CD4-positive, alpha-beta memory T cell (primary cell): ENCODE measurements at regions not wholly inside any gene's neighbourhood (a gene's known extent, or its start where the extent isn't known, plus 50 kb on each side); places are given as distances from the start of the nearest gene placed in this dataset.
"Not testable (repeated sequence)": the region's sequence is repeated elsewhere in the genome, so short reads cannot be mapped to it uniquely, and the experiment has no call there.

Source experiments
- CTCF ChIA-PET: fragments of 350-600 bp; sonication (Branson Sonifier 250); formaldehyde crosslinking; loops from one replicate; lab custom pipeline; 2021; ENCODE audit warnings: inconsistent platforms; ENCODE audit not compliant: partially characterized antibody; lab: Charles Lee
- POLR2A ChIA-PET: fragments of 350-600 bp; sonication (Branson Sonifier 250); formaldehyde crosslinking; loops from one replicate; lab custom pipeline; 2021; ENCODE audit not compliant: partially characterized antibody; lab: Charles Lee
- DNase-seq, 5 donors: peaks; one replicate each; pipeline versions ENCODE4 v3.0.0 to v3.0.0-alpha.2; 2020 to 2022; ENCODE audit warnings: mixed read lengths in 1 of 5
- H3K27ac ChIP-seq: one replicate; pipeline ENCODE4 v1.7.0; 2013; ENCODE audit warnings: low read depth, low read length
- H3K27me3 ChIP-seq: 2 replicates; pipeline ENCODE4 v1.7.0; 2013; ENCODE audit warnings: mild to moderate bottlenecking, low read length, moderate library complexity; ENCODE audit not compliant: insufficient read depth
- H3K36me3 ChIP-seq: 2 replicates; pipeline ENCODE4 v1.7.0; 2013; ENCODE audit warnings: mild to moderate bottlenecking, low read length, moderate library complexity; ENCODE audit not compliant: insufficient read depth
- H3K4me1 ChIP-seq: 2 replicates; pipeline ENCODE4 v1.7.0; 2013; ENCODE audit warnings: mild to moderate bottlenecking, low read length, moderate library complexity; ENCODE audit not compliant: insufficient read depth
- H3K4me3 ChIP-seq, 2 donors: one replicate each; pipeline ENCODE4 v1.7.0; 2013; ENCODE audit warnings: low read length in 2 of 2, mild to moderate bottlenecking in 1 of 2
- H3K9me3 ChIP-seq, 2 donors: one replicate each; pipeline ENCODE4 v1.7.0; 2013; ENCODE audit warnings: low read length in 2 of 2, control low read depth in 1 of 2; ENCODE audit not compliant: control insufficient read depth in 1 of 2
- H3K27ac Mint-ChIP-seq, 7 donors: one replicate each; pipeline ENCODE4 v1.8.0; 2020 to 2021; ENCODE audit warnings: mixed read lengths in 7 of 7, mild to moderate bottlenecking in 6 of 7, inconsistent platforms in 3 of 7, moderate library complexity in 3 of 7
- H3K27me3 Mint-ChIP-seq, 2 donors: one replicate each; pipeline ENCODE4 v1.8.0; 2020 to 2021; ENCODE audit warnings: mixed read lengths in 2 of 2
- H3K36me3 Mint-ChIP-seq, 2 donors: one replicate each; pipeline ENCODE4 v1.8.0; 2020 to 2021; ENCODE audit warnings: mixed read lengths in 2 of 2, inconsistent platforms in 1 of 2, mild to moderate bottlenecking in 1 of 2
- H3K4me1 Mint-ChIP-seq, 4 donors: one replicate each; pipeline ENCODE4 v1.8.0; 2020 to 2021; ENCODE audit warnings: mixed read lengths in 4 of 4, mild to moderate bottlenecking in 1 of 4
- H3K4me3 Mint-ChIP-seq, 8 donors: one replicate each; pipeline ENCODE4 v1.8.0; 2020 to 2021; ENCODE audit warnings: mixed read lengths in 8 of 8, mild to moderate bottlenecking in 7 of 8, moderate library complexity in 6 of 8, inconsistent platforms in 3 of 8
- H3K9me3 Mint-ChIP-seq, 8 donors: one replicate each; pipeline ENCODE4 v1.8.0; 2020 to 2021; ENCODE audit warnings: mixed read lengths in 8 of 8, mild to moderate bottlenecking in 5 of 8, inconsistent platforms in 3 of 8, moderate library complexity in 1 of 8
- intact Hi-C: fragments of 100-400 bp; cut with micrococcal nuclease; formaldehyde crosslinking; loops from one replicate; pipeline ENCODE4 v1.15.1; 2023

DNA sequence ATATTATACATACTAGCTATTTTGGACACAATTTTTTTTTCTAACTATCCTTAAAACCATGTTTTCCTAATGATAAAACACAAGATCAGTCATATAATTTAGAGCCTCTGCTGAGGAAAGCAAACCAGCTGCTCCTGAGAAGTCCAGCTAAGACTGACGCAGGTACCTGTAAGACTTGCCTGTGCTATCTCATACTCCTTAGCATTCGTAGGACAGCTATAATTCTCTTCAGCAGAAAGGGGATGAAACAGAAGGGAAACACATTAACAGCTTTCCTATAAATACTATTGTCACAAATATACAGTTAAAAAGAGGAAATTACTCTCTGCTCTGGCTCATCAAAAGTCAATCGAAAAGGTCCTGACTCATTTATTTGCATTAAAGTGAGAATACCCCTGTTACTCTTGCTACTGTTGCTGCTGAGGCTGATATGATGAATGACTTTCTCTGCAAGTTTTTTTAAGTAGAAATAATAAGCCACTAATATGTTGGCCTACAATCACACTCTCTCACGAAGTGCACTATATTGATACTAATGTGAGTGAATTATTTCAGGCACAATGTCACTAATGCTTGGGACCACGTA lies 757.1 kb downstream of the KCNT2 start:
- ChIA-PET CTCF (interaction anchor here (1.2 kb wide), 1 partner anchor 18 kb away, joined by 3 read pairs; no protein-coding TSS in a partner anchor), POLR2A (no interaction called here)
- Mint-ChIP-seq H3K9me3 (peaks cover 0 to 4% (median 0%) of the 10 kb centered on the region in 8 donors), H3K36me3 (no peaks in the 10 kb centered on the region), H3K27ac (no peak overlapping the region), H3K4me3 (no peak overlapping the region), H3K27me3 (no peaks in the 10 kb centered on the region), H3K4me1 (no peaks in the 10 kb centered on the region)
- no peak for DNase-seq
- Histone ChIP-seq H3K27me3 (no peaks in the 10 kb centered on the region), H3K27ac (no peak overlapping the region), H3K4me1 (no peaks in the 10 kb centered on the region), H3K9me3 (no peaks in the 10 kb centered on the region), H3K36me3 (no peaks in the 10 kb centered on the region), H3K4me3 (no peak overlapping the region)
- intact Hi-C loops, result no loop called here

DNA sequence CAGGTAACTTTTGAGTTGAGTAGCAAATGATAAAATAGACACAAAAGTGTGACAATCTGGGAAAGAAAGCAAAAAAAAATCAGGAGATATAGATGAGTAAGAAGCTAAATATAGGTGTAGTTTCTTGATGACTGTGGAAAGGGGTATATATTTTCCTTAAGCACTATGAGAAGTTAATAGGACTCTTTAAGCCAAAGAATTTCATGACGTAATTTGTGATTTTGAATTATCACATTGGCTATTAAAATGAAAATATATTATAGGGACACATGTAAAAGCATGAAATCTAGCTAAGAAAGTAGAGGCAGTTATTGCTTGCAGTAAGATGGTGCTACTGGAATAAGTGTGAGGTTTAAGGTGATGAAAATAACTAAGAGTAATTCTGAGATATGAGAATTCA lies 759.1 kb downstream of the KCNT2 start:
- H3K27ac ChIP-seq, result no peak overlapping the region
- H3K4me3 Mint-ChIP-seq, result no peak overlapping the region
- peaks cover 0 to 5% (median 0%) of the 10 kb centered on the region in 8 donors for H3K9me3 Mint-ChIP-seq
- no peaks in the 10 kb centered on the region for H3K27me3 Mint-ChIP-seq
- H3K27me3 ChIP-seq, result no peaks in the 10 kb centered on the region
- POLR2A ChIA-PET, result no interaction called here
- H3K4me1 ChIP-seq, result no peaks in the 10 kb centered on the region
- H3K27ac Mint-ChIP-seq, result no peak overlapping the region
- DNase-seq, result no peak
- H3K36me3 Mint-ChIP-seq, result no peaks in the 10 kb centered on the region
- CTCF ChIA-PET, result no interaction called here
- H3K36me3 ChIP-seq, result no peaks in the 10 kb centered on the region
- no peak overlapping the region for H3K4me3 ChIP-seq
- intact Hi-C loops, result no loop called here
- no peaks in the 10 kb centered on the region for H3K9me3 ChIP-seq
- H3K4me1 Mint-ChIP-seq, result no peaks in the 10 kb centered on the region

DNA sequence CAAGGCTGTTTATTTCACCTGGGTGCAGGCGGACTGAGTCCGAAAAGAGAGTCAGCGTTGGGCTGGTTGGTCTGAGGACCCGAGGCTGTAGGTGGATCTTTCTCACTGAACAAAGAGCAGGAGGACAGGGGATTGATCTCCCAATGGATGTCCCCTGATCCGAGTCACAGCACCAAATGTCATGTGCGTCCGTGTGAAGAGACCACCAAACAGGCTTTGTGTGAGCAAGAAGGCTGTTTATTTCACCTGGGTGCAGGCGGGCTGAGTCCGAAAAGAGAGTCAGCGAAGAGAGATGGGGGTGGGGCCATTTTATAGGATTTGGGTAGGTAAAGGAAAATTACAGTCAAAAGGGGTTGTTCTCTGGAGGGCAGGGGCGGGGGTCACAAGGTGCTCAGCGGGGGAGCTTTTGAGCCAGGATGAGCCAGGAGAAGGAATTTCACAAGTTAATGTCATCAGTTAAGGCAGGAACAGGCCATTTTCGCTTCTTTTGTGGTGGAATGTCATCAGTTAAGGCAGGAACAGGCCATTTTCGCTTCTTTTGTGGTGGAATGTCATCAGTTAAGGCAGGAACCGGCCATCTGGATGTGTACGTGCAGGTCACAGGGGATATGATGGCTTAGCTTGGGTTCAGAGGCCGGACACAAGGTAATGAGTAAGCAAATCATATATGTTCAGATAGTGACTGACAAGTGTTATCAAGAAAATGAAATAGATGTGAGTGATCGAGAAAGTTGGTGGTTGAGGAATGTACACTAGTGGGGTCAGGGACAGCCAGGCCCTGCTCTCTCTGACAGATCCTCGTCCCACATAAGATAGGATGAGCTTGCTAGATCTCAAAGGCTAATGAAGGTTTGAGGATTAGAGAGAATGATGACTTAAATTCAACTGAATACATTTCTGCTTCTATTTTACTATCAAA lies 760.0 kb downstream of the KCNT2 start:
- H3K27me3 ChIP-seq, H3K36me3 ChIP-seq, H3K4me1 ChIP-seq, H3K27ac Mint-ChIP-seq, H3K4me3 ChIP-seq, H3K9me3 Mint-ChIP-seq, H3K9me3 ChIP-seq, intact Hi-C loops, DNase-seq, H3K36me3 Mint-ChIP-seq, CTCF ChIA-PET, H3K4me3 Mint-ChIP-seq, H3K27ac ChIP-seq, H3K27me3 Mint-ChIP-seq, H3K4me1 Mint-ChIP-seq, POLR2A ChIA-PET: not testable (repeated sequence)

DNA sequence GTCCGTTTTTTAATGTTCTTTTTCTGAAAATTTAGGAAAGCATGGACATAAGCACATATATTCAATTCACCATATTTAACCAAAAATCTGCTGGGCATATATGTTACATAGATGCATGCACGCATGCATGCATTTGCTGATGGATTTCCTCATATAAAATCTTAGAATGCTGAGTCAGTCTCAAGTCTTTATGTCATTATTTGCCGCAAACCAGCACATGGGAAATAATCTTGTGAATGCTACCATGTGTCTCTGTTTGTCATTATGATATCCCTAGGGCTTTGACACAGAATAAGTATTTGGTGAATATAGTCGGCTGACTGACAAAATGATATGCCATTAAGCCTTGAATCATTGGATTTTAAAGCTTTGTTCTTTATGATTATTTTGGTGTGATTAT lies 776.5 kb downstream of the KCNT2 start:
- Histone ChIP-seq H3K4me1 (no peaks in the 10 kb centered on the region), H3K27ac (no peak overlapping the region), H3K4me3 (no peak overlapping the region), H3K36me3 (no peaks in the 10 kb centered on the region), H3K27me3 (no peaks in the 10 kb centered on the region), H3K9me3 (no peaks in the 10 kb centered on the region)
- DNase-seq, result no peak
- Mint-ChIP-seq H3K36me3 (no peaks in the 10 kb centered on the region), H3K27ac (no peak overlapping the region), H3K27me3 (no peaks in the 10 kb centered on the region), H3K9me3 (peaks cover 0 to 2% (median 0%) of the 10 kb centered on the region in 8 donors), H3K4me1 (no peaks in the 10 kb centered on the region), H3K4me3 (no peak overlapping the region)
- POLR2A ChIA-PET, result no interaction called here
- CTCF ChIA-PET, result no interaction called here
- intact Hi-C loops, result no loop called here

DNA sequence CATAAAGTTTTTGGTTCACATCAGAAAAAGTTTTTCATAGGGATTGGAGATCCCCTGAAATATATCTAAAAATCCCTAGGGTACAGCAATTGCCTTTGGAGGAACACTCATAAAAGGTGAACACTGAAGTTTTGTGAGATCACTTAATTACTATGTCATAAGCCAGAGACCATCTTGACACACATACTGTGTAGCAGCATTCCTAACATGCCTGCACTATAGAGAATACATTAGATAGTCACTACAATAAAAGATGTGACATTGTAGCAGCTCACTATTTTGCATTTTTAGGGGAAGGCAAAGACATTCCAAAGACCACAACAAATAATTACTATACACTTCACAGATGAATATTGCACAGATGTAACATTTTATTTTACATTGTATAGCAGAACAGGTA lies 779.9 kb downstream of the KCNT2 start:
- Histone ChIP-seq H3K27me3 (no peaks in the 10 kb centered on the region), H3K4me3 (no peak overlapping the region), H3K9me3 (no peaks in the 10 kb centered on the region), H3K27ac (no peak overlapping the region), H3K4me1 (no peaks in the 10 kb centered on the region), H3K36me3 (no peaks in the 10 kb centered on the region)
- Mint-ChIP-seq H3K4me3 (no peak overlapping the region), H3K9me3 (no peaks in the 10 kb centered on the region), H3K36me3 (no peaks in the 10 kb centered on the region), H3K27me3 (no peaks in the 10 kb centered on the region), H3K27ac (no peak overlapping the region), H3K4me1 (no peaks in the 10 kb centered on the region)
- POLR2A ChIA-PET, result no interaction called here
- CTCF ChIA-PET, result no interaction called here
- intact Hi-C loops, result no loop called here
- DNase-seq, result no peak

DNA sequence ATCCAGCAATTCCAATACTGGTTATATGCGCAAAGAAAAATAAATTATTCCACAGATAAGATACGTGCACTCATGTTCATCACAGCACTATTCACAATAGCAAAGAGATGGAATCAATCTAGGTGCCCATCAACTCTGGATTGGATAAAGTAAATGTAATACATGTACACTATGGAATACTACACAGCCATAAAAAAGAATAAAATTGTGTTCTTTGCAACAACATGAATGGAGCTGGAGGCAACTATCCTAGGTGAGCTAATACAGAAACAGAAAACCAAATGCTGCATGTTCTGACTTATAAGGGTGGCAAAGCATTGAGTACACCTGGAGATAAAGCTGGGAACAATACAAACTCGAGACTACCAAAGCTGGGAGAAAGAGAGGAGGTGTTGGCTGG lies 787.3 kb downstream of the KCNT2 start:
- no peaks in the 10 kb centered on the region for H3K4me1 ChIP-seq
- no peak overlapping the region for H3K4me3 ChIP-seq
- intact Hi-C loops, result no loop called here
- H3K9me3 Mint-ChIP-seq, result peaks cover 2 to 19% (median 9%) of the 10 kb centered on the region in 8 donors
- no peaks in the 10 kb centered on the region for H3K36me3 ChIP-seq
- H3K9me3 ChIP-seq, result no peaks in the 10 kb centered on the region
- DNase-seq, result no peak
- no peaks in the 10 kb centered on the region for H3K4me1 Mint-ChIP-seq
- H3K27me3 Mint-ChIP-seq, result no peaks in the 10 kb centered on the region
- POLR2A ChIA-PET, result no interaction called here
- no peaks in the 10 kb centered on the region for H3K27me3 ChIP-seq
- no peaks in the 10 kb centered on the region for H3K36me3 Mint-ChIP-seq
- no peak overlapping the region for H3K27ac ChIP-seq
- H3K27ac Mint-ChIP-seq, result no peak overlapping the region
- no peak overlapping the region for H3K4me3 Mint-ChIP-seq
- CTCF ChIA-PET, result no interaction called here

DNA sequence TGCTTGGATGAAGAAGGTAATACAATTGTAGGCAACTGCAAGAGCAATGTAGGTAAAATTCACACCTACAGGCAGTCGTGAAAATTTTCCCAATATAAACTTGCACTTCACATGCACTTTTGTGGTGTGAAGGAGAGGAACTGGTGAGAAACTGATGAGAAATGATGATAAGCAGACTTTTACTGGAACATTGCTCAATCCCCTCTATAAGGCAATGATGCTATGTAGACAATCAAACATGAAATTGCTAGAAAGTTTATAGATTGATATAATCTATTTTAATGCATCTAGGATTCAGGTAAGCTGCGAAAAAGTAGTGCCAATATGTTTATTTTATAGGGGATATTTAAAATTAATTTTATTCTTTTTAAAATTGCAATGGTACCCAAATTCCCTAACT lies 802.2 kb downstream of the KCNT2 start:
- Histone ChIP-seq H3K4me3 (no peak overlapping the region), H3K4me1 (no peaks in the 10 kb centered on the region), H3K36me3 (no peaks in the 10 kb centered on the region), H3K27ac (no peak overlapping the region), H3K9me3 (no peaks in the 10 kb centered on the region), H3K27me3 (no peaks in the 10 kb centered on the region)
- H3K27me3 Mint-ChIP-seq, result no peaks in the 10 kb centered on the region
- H3K27ac Mint-ChIP-seq, result no peak overlapping the region
- peaks cover 0 to 3% (median 0%) of the 10 kb centered on the region in 8 donors for H3K9me3 Mint-ChIP-seq
- intact Hi-C loops, result no loop called here
- DNase-seq, result no peak
- CTCF ChIA-PET, result no interaction called here
- no peaks in the 10 kb centered on the region for H3K36me3 Mint-ChIP-seq
- H3K4me1 Mint-ChIP-seq, result no peaks in the 10 kb centered on the region
- POLR2A ChIA-PET, result no interaction called here
- H3K4me3 Mint-ChIP-seq, result no peak overlapping the region
